ENCODE measurements at regions not wholly inside any gene's neighbourhood (a gene's known extent, or its start where the extent isn't known, plus 50 kb on each side); places are given as distances from the start of the nearest gene placed in this dataset.

DNA sequence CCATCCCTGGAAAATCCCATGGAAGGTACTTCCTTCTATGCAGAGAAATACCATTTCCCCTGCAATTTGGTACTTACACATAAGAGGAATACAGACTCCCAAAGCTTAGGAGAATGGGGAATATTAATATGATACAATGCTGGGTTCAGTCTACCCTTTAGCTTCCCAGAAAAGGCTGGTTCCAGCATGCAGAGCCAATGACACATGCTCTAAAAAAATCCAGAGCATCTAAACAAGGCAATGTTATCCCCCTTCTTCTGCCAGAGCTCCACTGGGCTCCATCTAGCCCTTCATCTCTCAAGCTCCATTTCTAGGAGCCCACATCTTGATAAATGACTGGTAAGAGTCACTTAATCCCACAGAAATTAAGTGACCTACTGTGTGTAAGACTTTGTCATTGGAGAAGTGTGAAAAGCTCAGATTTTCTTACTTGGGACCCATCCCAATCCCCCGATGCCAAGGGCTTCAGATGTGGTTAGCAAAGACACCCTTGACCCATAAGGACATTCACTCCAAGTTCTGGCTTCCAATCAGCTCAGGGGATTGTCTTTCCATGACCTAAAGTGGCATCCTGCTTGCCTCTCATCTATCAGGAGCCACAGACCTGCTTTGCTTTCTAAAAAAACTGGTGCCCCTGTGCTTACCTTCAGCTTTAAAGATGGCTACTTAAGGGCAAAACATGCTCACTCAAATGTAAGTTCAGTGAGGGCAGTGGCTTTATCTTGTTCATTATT lies 137.5 kb downstream of the UNC5CL start:
- Mint-ChIP-seq H3K27ac (no peak overlapping the region), H3K36me3 (no peaks in the 10 kb centered on the region), H3K4me3 (no peak overlapping the region), H3K9me3 (peaks cover 6% of the 10 kb centered on the region), H3K4me1 (0 out of 2 replicates have a peak, but pooled peaks cover 6% of the 10 kb centered on the region), H3K27me3 (ENCODE audit: low read depth) (peaks cover 88% of the 10 kb centered on the region)
- ATAC-seq = no peak
- no peak for DNase-seq (ENCODE audit: low spot score)
- CTCF ChIA-PET = interaction anchor here (0.6 to 1.9 kb wide), 3 partner anchors 10 to 126 kb away, joined by 3 to 6 read pairs (median 6); no protein-coding TSS in a partner anchor
- POLR2A ChIA-PET = no interaction called here
- TF ChIP-seq, protein P1, sequence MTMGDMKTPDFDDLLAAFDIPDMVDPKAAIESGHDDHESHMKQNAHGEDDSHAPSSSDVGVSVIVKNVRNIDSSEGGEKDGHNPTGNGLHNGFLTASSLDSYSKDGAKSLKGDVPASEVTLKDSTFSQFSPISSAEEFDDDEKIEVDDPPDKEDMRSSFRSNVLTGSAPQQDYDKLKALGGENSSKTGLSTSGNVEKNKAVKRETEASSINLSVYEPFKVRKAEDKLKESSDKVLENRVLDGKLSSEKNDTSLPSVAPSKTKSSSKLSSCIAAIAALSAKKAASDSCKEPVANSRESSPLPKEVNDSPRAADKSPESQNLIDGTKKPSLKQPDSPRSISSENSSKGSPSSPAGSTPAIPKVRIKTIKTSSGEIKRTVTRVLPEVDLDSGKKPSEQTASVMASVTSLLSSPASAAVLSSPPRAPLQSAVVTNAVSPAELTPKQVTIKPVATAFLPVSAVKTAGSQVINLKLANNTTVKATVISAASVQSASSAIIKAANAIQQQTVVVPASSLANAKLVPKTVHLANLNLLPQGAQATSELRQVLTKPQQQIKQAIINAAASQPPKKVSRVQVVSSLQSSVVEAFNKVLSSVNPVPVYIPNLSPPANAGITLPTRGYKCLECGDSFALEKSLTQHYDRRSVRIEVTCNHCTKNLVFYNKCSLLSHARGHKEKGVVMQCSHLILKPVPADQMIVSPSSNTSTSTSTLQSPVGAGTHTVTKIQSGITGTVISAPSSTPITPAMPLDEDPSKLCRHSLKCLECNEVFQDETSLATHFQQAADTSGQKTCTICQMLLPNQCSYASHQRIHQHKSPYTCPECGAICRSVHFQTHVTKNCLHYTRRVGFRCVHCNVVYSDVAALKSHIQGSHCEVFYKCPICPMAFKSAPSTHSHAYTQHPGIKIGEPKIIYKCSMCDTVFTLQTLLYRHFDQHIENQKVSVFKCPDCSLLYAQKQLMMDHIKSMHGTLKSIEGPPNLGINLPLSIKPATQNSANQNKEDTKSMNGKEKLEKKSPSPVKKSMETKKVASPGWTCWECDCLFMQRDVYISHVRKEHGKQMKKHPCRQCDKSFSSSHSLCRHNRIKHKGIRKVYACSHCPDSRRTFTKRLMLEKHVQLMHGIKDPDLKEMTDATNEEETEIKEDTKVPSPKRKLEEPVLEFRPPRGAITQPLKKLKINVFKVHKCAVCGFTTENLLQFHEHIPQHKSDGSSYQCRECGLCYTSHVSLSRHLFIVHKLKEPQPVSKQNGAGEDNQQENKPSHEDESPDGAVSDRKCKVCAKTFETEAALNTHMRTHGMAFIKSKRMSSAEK (CRISPR knock-in tag; IDR thresholded peaks at IDR 0.05; ENCODE audit: borderline replicate concordance) = no peak
- TF ChIP-seq TP53 (CRISPR knock-in tag; IDR thresholded peaks at IDR 0.05) (no peak), MXD4 (CRISPR knock-in tag; IDR thresholded peaks at IDR 0.05; ENCODE audit: borderline replicate concordance) (no peak), SP1 (CRISPR knock-in tag; conservative IDR thresholded peaks at IDR 0.05) (no peak), NFATC4 (CRISPR knock-in tag; IDR thresholded peaks at IDR 0.05) (no peak), ZNF138 (CRISPR knock-in tag; conservative IDR thresholded peaks at IDR 0.05) (no peak), TCF7 (CRISPR knock-in tag; IDR thresholded peaks at IDR 0.05; ENCODE audit: low read depth) (no peak), EMX1 (CRISPR knock-in tag; IDR thresholded peaks at IDR 0.05) (no peak), ZNF423 (CRISPR knock-in tag; IDR thresholded peaks at IDR 0.05) (no peak), ZNF219 (CRISPR knock-in tag; IDR thresholded peaks at IDR 0.05; ENCODE audit: borderline replicate concordance) (no peak), OVOL2 (CRISPR knock-in tag; IDR thresholded peaks at IDR 0.05; ENCODE audit: borderline replicate concordance) (no peak)
- TF ChIP-seq, protein P2, sequence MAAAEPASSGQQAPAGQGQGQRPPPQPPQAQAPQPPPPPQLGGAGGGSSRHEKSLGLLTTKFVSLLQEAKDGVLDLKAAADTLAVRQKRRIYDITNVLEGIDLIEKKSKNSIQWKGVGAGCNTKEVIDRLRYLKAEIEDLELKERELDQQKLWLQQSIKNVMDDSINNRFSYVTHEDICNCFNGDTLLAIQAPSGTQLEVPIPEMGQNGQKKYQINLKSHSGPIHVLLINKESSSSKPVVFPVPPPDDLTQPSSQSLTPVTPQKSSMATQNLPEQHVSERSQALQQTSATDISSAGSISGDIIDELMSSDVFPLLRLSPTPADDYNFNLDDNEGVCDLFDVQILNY (CRISPR knock-in tag; IDR thresholded peaks at IDR 0.05) = no peak
- TF ChIP-seq, protein P3, sequence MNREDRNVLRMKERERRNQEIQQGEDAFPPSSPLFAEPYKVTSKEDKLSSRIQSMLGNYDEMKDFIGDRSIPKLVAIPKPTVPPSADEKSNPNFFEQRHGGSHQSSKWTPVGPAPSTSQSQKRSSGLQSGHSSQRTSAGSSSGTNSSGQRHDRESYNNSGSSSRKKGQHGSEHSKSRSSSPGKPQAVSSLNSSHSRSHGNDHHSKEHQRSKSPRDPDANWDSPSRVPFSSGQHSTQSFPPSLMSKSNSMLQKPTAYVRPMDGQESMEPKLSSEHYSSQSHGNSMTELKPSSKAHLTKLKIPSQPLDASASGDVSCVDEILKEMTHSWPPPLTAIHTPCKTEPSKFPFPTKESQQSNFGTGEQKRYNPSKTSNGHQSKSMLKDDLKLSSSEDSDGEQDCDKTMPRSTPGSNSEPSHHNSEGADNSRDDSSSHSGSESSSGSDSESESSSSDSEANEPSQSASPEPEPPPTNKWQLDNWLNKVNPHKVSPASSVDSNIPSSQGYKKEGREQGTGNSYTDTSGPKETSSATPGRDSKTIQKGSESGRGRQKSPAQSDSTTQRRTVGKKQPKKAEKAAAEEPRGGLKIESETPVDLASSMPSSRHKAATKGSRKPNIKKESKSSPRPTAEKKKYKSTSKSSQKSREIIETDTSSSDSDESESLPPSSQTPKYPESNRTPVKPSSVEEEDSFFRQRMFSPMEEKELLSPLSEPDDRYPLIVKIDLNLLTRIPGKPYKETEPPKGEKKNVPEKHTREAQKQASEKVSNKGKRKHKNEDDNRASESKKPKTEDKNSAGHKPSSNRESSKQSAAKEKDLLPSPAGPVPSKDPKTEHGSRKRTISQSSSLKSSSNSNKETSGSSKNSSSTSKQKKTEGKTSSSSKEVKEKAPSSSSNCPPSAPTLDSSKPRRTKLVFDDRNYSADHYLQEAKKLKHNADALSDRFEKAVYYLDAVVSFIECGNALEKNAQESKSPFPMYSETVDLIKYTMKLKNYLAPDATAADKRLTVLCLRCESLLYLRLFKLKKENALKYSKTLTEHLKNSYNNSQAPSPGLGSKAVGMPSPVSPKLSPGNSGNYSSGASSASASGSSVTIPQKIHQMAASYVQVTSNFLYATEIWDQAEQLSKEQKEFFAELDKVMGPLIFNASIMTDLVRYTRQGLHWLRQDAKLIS (CRISPR knock-in tag; IDR thresholded peaks at IDR 0.05; ENCODE audit: borderline replicate concordance) = no peak
- TF ChIP-seq, protein P4, sequence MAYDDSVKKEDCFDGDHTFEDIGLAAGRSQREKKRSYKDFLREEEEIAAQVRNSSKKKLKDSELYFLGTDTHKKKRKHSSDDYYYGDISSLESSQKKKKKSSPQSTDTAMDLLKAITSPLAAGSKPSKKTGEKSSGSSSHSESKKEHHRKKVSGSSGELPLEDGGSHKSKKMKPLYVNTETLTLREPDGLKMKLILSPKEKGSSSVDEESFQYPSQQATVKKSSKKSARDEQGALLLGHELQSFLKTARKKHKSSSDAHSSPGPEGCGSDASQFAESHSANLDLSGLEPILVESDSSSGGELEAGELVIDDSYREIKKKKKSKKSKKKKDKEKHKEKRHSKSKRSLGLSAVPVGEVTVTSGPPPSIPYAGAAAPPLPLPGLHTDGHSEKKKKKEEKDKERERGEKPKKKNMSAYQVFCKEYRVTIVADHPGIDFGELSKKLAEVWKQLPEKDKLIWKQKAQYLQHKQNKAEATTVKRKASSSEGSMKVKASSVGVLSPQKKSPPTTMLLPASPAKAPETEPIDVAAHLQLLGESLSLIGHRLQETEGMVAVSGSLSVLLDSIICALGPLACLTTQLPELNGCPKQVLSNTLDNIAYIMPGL (CRISPR knock-in tag; IDR thresholded peaks at IDR 0.05) = no peak
- TF ChIP-seq, protein P5, sequence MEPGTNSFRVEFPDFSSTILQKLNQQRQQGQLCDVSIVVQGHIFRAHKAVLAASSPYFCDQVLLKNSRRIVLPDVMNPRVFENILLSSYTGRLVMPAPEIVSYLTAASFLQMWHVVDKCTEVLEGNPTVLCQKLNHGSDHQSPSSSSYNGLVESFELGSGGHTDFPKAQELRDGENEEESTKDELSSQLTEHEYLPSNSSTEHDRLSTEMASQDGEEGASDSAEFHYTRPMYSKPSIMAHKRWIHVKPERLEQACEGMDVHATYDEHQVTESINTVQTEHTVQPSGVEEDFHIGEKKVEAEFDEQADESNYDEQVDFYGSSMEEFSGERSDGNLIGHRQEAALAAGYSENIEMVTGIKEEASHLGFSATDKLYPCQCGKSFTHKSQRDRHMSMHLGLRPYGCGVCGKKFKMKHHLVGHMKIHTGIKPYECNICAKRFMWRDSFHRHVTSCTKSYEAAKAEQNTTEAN (CRISPR knock-in tag; IDR thresholded peaks at IDR 0.05) = no peak
- TF ChIP-seq, protein P6, sequence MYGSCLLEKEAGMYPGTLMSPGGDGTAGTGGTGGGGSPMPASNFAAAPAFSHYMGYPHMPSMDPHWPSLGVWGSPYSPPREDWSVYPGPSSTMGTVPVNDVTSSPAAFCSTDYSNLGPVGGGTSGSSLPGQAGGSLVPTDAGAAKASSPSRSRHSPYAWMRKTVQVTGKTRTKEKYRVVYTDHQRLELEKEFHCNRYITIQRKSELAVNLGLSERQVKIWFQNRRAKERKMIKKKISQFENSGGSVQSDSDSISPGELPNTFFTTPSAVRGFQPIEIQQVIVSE (CRISPR knock-in tag; IDR thresholded peaks at IDR 0.05; ENCODE audit: borderline replicate concordance) = no peak
- TF ChIP-seq, protein P7, sequence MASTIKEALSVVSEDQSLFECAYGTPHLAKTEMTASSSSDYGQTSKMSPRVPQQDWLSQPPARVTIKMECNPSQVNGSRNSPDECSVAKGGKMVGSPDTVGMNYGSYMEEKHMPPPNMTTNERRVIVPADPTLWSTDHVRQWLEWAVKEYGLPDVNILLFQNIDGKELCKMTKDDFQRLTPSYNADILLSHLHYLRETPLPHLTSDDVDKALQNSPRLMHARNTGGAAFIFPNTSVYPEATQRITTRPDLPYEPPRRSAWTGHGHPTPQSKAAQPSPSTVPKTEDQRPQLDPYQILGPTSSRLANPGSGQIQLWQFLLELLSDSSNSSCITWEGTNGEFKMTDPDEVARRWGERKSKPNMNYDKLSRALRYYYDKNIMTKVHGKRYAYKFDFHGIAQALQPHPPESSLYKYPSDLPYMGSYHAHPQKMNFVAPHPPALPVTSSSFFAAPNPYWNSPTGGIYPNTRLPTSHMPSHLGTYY (CRISPR knock-in tag; IDR thresholded peaks at IDR 0.05) = no peak
- TF ChIP-seq, protein P8, sequence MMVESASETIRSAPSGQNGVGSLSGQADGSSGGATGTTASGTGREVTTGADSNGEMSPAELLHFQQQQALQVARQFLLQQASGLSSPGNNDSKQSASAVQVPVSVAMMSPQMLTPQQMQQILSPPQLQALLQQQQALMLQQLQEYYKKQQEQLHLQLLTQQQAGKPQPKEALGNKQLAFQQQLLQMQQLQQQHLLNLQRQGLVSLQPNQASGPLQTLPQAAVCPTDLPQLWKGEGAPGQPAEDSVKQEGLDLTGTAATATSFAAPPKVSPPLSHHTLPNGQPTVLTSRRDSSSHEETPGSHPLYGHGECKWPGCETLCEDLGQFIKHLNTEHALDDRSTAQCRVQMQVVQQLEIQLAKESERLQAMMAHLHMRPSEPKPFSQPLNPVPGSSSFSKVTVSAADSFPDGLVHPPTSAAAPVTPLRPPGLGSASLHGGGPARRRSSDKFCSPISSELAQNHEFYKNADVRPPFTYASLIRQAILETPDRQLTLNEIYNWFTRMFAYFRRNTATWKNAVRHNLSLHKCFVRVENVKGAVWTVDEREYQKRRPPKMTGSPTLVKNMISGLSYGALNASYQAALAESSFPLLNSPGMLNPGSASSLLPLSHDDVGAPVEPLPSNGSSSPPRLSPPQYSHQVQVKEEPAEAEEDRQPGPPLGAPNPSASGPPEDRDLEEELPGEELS (CRISPR knock-in tag; IDR thresholded peaks at IDR 0.05) = no peak
